ENCODE measurements at regions not wholly inside any gene's neighbourhood (a gene's known extent, or its start where the extent isn't known, plus 50 kb on each side); places are given as distances from the start of the nearest gene placed in this dataset.

DNA sequence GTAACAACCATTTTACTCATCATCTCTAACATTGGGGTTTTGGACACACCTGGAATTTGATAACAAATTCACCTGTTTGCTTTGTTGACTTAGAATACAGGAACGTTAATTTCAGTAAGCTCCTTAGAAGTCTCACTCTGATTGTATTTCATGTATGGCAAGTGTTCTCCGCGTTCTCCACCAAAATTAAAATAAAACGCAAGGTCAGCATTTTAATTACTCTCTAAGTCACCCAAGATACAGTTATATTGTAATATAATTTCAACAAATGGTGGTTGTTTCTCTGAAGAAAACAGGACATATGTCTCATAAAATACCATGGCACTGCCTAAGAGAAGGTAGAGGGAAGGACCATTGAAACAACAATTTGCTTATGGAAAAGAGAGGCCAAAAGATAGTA lies 742.1 kb downstream of the LIG4 start:
- no peak overlapping the region for H3K4me2 ChIP-seq
- 95% methylated on average over 4 of the region's 4 CpGs for WGBS (ENCODE audit: low lambda C conversion rate, missing lambda C conversion rate)
- no peaks in the 10 kb centered on the region for H3K79me2 ChIP-seq
- DNase-seq (ENCODE audit: low spot score) = no peak
- no peaks in the 10 kb centered on the region for H3K9me2 ChIP-seq (replicated peaks; ENCODE audit: insufficient read depth)
- no peaks in the 10 kb centered on the region for H3K27me3 ChIP-seq
- H3K27ac ChIP-seq = no peak overlapping the region
- no peaks in the 10 kb centered on the region for H4K20me1 ChIP-seq (ENCODE audit: insufficient read depth, poor library complexity, severe bottlenecking)
- no peaks in the 10 kb centered on the region for H3K4me1 ChIP-seq (ENCODE audit: insufficient read depth)
- no peaks in the 10 kb centered on the region for H3K9me3 ChIP-seq (ENCODE audit: low read depth)
- H3K36me3 ChIP-seq (replicated peaks; ENCODE audit: insufficient read depth, low read depth) = no peaks in the 10 kb centered on the region
- no peak overlapping the region for H2AFZ ChIP-seq
- H3K4me3 ChIP-seq = no peak overlapping the region
- TF ChIP-seq, protein P1, sequence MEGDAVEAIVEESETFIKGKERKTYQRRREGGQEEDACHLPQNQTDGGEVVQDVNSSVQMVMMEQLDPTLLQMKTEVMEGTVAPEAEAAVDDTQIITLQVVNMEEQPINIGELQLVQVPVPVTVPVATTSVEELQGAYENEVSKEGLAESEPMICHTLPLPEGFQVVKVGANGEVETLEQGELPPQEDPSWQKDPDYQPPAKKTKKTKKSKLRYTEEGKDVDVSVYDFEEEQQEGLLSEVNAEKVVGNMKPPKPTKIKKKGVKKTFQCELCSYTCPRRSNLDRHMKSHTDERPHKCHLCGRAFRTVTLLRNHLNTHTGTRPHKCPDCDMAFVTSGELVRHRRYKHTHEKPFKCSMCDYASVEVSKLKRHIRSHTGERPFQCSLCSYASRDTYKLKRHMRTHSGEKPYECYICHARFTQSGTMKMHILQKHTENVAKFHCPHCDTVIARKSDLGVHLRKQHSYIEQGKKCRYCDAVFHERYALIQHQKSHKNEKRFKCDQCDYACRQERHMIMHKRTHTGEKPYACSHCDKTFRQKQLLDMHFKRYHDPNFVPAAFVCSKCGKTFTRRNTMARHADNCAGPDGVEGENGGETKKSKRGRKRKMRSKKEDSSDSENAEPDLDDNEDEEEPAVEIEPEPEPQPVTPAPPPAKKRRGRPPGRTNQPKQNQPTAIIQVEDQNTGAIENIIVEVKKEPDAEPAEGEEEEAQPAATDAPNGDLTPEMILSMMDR (IDR thresholded peaks at IDR 0.05; ENCODE audit: poor library complexity) = no peak
- no peak for TF ChIP-seq EZH2 (IDR thresholded peaks at IDR 0.05; ENCODE audit: borderline replicate concordance)
- no peak for TF ChIP-seq EZH2phosphoT487 (IDR thresholded peaks at IDR 0.05; ENCODE audit: low read depth, severe bottlenecking, unreplicated experiment)

DNA sequence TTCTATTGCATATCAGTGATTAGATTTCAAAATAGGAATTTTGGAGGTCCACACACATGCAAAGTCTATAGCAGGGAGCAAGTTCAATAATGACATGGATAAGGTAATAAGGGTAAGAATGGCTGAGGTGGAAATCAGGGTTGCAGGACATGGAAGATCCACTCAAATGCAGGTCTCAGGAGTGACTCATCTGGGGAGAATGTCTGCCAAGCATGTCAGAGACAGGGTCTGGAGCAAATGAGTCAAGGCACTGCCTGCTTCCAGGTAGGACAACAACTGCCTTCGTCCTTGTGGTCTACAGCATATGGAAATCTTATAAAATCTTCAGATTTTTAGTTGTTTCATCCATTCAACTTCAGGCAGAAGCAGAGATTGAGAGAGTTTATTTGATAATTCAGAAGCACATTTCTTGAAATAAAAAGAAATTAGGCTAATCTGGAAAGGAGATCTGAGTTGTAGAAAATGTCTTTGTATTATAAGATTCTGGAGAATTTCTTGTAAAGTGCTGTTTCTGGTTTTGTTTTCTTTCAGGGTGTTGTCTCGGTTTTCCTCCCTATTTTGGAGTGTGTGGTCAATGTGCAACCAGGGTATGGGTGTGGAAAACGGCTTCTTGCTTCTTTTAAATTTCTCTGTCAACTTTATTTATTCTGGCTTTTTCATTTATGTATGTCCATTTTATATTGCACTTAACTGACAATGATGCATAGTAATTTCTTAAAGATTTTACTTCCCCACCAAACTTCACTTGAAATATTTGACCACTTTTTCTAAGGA lies 748.8 kb downstream of the LIG4 start:
- Histone ChIP-seq H3K79me2 (no peaks in the 10 kb centered on the region), H2AFZ (no peak overlapping the region), H3K9me3 (ENCODE audit: low read depth) (no peaks in the 10 kb centered on the region), H3K4me3 (no peak overlapping the region), H3K27ac (peak overlapping the region; percentile 25), H3K4me1 (ENCODE audit: insufficient read depth) (no peaks in the 10 kb centered on the region), H3K4me2 (peak overlapping the region; percentile 9), H3K36me3 (replicated peaks; ENCODE audit: insufficient read depth, low read depth) (no peaks in the 10 kb centered on the region), H4K20me1 (ENCODE audit: insufficient read depth, poor library complexity, severe bottlenecking) (no peaks in the 10 kb centered on the region), H3K27me3 (no peaks in the 10 kb centered on the region), H3K9me2 (replicated peaks; ENCODE audit: insufficient read depth) (no peaks in the 10 kb centered on the region)
- TF ChIP-seq, protein P1 (IDR thresholded peaks at IDR 0.05; ENCODE audit: poor library complexity) = no peak
- TF ChIP-seq EZH2phosphoT487 (IDR thresholded peaks at IDR 0.05; ENCODE audit: low read depth, severe bottlenecking, unreplicated experiment) (no peak), EZH2 (IDR thresholded peaks at IDR 0.05; ENCODE audit: borderline replicate concordance) (no peak)
- WGBS (ENCODE audit: low lambda C conversion rate, missing lambda C conversion rate) = 57% methylated on average over 3 of the region's 3 CpGs
- DNase-seq (ENCODE audit: low spot score) = peak; percentile 63

DNA sequence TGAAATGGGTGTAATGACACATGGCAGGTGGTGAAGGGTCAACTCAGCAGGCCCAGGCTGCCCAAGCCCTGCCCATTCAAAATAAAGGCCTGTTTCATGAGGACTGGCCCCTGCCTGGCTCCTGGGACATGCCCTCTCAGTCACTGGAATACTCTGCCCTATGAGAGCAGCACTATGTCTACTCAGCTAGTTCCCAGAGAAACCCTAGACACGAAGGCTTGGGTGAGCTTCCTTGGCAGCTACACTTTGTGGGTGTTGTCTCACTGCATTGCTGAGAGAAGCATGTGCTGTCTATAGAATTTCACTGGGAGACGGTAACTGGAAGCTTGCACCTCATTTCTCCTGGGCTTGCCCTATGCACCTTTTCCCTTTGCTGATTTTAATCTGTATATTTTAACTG lies 752.8 kb downstream of the LIG4 start:
- no peak overlapping the region for H3K4me2 ChIP-seq
- TF ChIP-seq EZH2phosphoT487 (IDR thresholded peaks at IDR 0.05; ENCODE audit: low read depth, severe bottlenecking, unreplicated experiment) (no peak), EZH2 (IDR thresholded peaks at IDR 0.05; ENCODE audit: borderline replicate concordance) (no peak)
- TF ChIP-seq, protein P1 (IDR thresholded peaks at IDR 0.05; ENCODE audit: poor library complexity) = no peak
- 88% methylated on average over 2 of the region's 2 CpGs for WGBS (ENCODE audit: low lambda C conversion rate, missing lambda C conversion rate)
- no peak overlapping the region for H2AFZ ChIP-seq
- H3K27ac ChIP-seq = no peak overlapping the region
- H3K9me2 ChIP-seq (replicated peaks; ENCODE audit: insufficient read depth) = no peaks in the 10 kb centered on the region
- no peak for DNase-seq (ENCODE audit: low spot score)
- no peaks in the 10 kb centered on the region for H3K36me3 ChIP-seq (replicated peaks; ENCODE audit: insufficient read depth, low read depth)
- no peaks in the 10 kb centered on the region for H3K27me3 ChIP-seq
- no peak overlapping the region for H3K4me3 ChIP-seq
- no peaks in the 10 kb centered on the region for H4K20me1 ChIP-seq (ENCODE audit: insufficient read depth, poor library complexity, severe bottlenecking)
- no peaks in the 10 kb centered on the region for H3K79me2 ChIP-seq
- no peaks in the 10 kb centered on the region for H3K9me3 ChIP-seq (ENCODE audit: low read depth)
- peaks cover 8% of the 10 kb centered on the region for H3K4me1 ChIP-seq (ENCODE audit: insufficient read depth)

Data from hepatocyte (in vitro differentiated cells).